ENCODE measurements at regions not wholly inside any gene's neighbourhood (a gene's known extent, or its start where the extent isn't known, plus 50 kb on each side); places are given as distances from the start of the nearest gene placed in this dataset.

GRCh38 chr12:70994217-70994788 lies 73.8 kb upstream of the PTPRR start:
- peak; percentile 33 for DNase-seq
- H2BK15ac ChIP-seq (ENCODE audit: low read depth, poor library complexity, severe bottlenecking): no peak overlapping the region
- H3K27me3 ChIP-seq (ENCODE audit: control insufficient read depth in 1 of 2, insufficient read depth in 1 of 2, low read length in 2 of 2): no peaks in the 10 kb centered on the region
- no peak overlapping the region for H2AK5ac ChIP-seq (ENCODE audit: low read length, severe bottlenecking)
- no peak overlapping the region for H3K4ac ChIP-seq (ENCODE audit: low read depth in 1 of 2, low read length in 2 of 2)
- no peak overlapping the region for H3K27ac ChIP-seq (ENCODE audit: low read length, poor library complexity, severe bottlenecking)
- H2AFZ ChIP-seq (ENCODE audit: low read depth, low read length): no peak overlapping the region
- no peak overlapping the region for H2BK120ac ChIP-seq (ENCODE audit: low read depth, low read length)
- H3K79me1 ChIP-seq (replicated peaks; ENCODE audit: low read length, poor library complexity, severe bottlenecking): no peaks in the 10 kb centered on the region
- H2BK5ac ChIP-seq (ENCODE audit: low read depth, low read length, poor library complexity, severe bottlenecking): no peak overlapping the region
- H3K9ac ChIP-seq (ENCODE audit: low read length): peak overlapping the region; percentile 49
- H3K4me3 ChIP-seq (ENCODE audit: insufficient read depth in 1 of 2, low read depth in 1 of 2, low read length in 2 of 2): peak overlapping the region in 1 of 2 experiments; percentile 14
- no peaks in the 10 kb centered on the region for H3K9me3 ChIP-seq (ENCODE audit: control insufficient read depth, low read length)
- no peaks in the 10 kb centered on the region for H3K36me3 ChIP-seq (ENCODE audit: control insufficient read depth in 1 of 2, insufficient read depth in 2 of 2, low read depth in 1 of 2, low read length in 2 of 2)
- no peak overlapping the region for H4K8ac ChIP-seq (ENCODE audit: low read length)
- no peak overlapping the region for H3K18ac ChIP-seq (ENCODE audit: low read depth in 1 of 2, low read length in 2 of 2)
- peaks cover 2% of the 10 kb centered on the region for H3K4me1 ChIP-seq (ENCODE audit: control insufficient read depth, insufficient read depth, low read depth, low read length)
- no peak overlapping the region for H2BK12ac ChIP-seq (ENCODE audit: low read length in 2 of 2)
- no peak overlapping the region for H3K14ac ChIP-seq (ENCODE audit: low read length in 2 of 2)
- WGBS: 90% methylated on average over 4 of the region's 5 CpGs
- no peak overlapping the region for H3K23ac ChIP-seq (ENCODE audit: low read length in 2 of 2)
- H3K4me2 ChIP-seq (ENCODE audit: low read length, poor library complexity, severe bottlenecking): no peak overlapping the region
- no peak overlapping the region for H4K91ac ChIP-seq (ENCODE audit: low read length)

- DNase-seq: no peak
- H4K8ac ChIP-seq (ENCODE audit: low read length): no peak overlapping the region
- H3K14ac ChIP-seq (ENCODE audit: low read length in 2 of 2): no peak overlapping the region
- H2BK15ac ChIP-seq (ENCODE audit: low read depth, poor library complexity, severe bottlenecking): no peak overlapping the region
- no peak overlapping the region for H2BK120ac ChIP-seq (ENCODE audit: low read depth, low read length)
- H3K79me1 ChIP-seq (replicated peaks; ENCODE audit: low read length, poor library complexity, severe bottlenecking): no peaks in the 10 kb centered on the region
- no peak overlapping the region for H3K23ac ChIP-seq (ENCODE audit: low read length in 2 of 2)
- no peak overlapping the region for H3K18ac ChIP-seq (ENCODE audit: low read depth in 1 of 2, low read length in 2 of 2)
- no peak overlapping the region for H2BK5ac ChIP-seq (ENCODE audit: low read depth, low read length, poor library complexity, severe bottlenecking)
- H3K36me3 ChIP-seq (ENCODE audit: control insufficient read depth in 1 of 2, insufficient read depth in 2 of 2, low read depth in 1 of 2, low read length in 2 of 2): no peaks in the 10 kb centered on the region
- no peaks in the 10 kb centered on the region for H3K4me1 ChIP-seq (ENCODE audit: control insufficient read depth, insufficient read depth, low read depth, low read length)
- H3K9me3 ChIP-seq (ENCODE audit: control insufficient read depth, low read length): no peaks in the 10 kb centered on the region
- H4K91ac ChIP-seq (ENCODE audit: low read length): no peak overlapping the region
- no peak overlapping the region for H2BK12ac ChIP-seq (ENCODE audit: low read length in 2 of 2)
- no peaks in the 10 kb centered on the region for H3K27me3 ChIP-seq (ENCODE audit: control insufficient read depth in 1 of 2, insufficient read depth in 1 of 2, low read length in 2 of 2)
- H3K9ac ChIP-seq (ENCODE audit: low read length): no peak overlapping the region
- H3K4ac ChIP-seq (ENCODE audit: low read depth in 1 of 2, low read length in 2 of 2): no peak overlapping the region
- no peak overlapping the region for H3K4me3 ChIP-seq (ENCODE audit: insufficient read depth in 1 of 2, low read depth in 1 of 2, low read length in 2 of 2)
- H3K4me2 ChIP-seq (ENCODE audit: low read length, poor library complexity, severe bottlenecking): no peak overlapping the region
- WGBS: 80% methylated on average over 1 of the region's 2 CpGs
- no peak overlapping the region for H3K27ac ChIP-seq (ENCODE audit: low read length, poor library complexity, severe bottlenecking)
- no peak overlapping the region for H2AK5ac ChIP-seq (ENCODE audit: low read length, severe bottlenecking)
- H2AFZ ChIP-seq (ENCODE audit: low read depth, low read length): no peak overlapping the region
Observed at GRCh38 chr12:70989232-70989631, 68.7 kb upstream of the PTPRR start.

GRCh38 chr12:70985850-70986249 lies 65.3 kb upstream of the PTPRR start:
- no peak overlapping the region for H2BK5ac ChIP-seq (ENCODE audit: low read depth, low read length, poor library complexity, severe bottlenecking)
- no peak overlapping the region for H3K23ac ChIP-seq (ENCODE audit: low read length in 2 of 2)
- H3K4me3 ChIP-seq (ENCODE audit: insufficient read depth in 1 of 2, low read depth in 1 of 2, low read length in 2 of 2): no peak overlapping the region
- H4K91ac ChIP-seq (ENCODE audit: low read length): no peak overlapping the region
- no peak for DNase-seq
- H3K18ac ChIP-seq (ENCODE audit: low read depth in 1 of 2, low read length in 2 of 2): no peak overlapping the region
- H3K14ac ChIP-seq (ENCODE audit: low read length in 2 of 2): no peak overlapping the region
- H3K79me1 ChIP-seq (replicated peaks; ENCODE audit: low read length, poor library complexity, severe bottlenecking): no peaks in the 10 kb centered on the region
- no peak overlapping the region for H2AK5ac ChIP-seq (ENCODE audit: low read length, severe bottlenecking)
- H3K9ac ChIP-seq (ENCODE audit: low read length): peak overlapping the region; percentile 39
- peaks cover 4% of the 10 kb centered on the region for H3K4me1 ChIP-seq (ENCODE audit: control insufficient read depth, insufficient read depth, low read depth, low read length)
- H3K27me3 ChIP-seq (ENCODE audit: control insufficient read depth in 1 of 2, insufficient read depth in 1 of 2, low read length in 2 of 2): no peaks in the 10 kb centered on the region
- no peak overlapping the region for H4K8ac ChIP-seq (ENCODE audit: low read length)
- H2BK120ac ChIP-seq (ENCODE audit: low read depth, low read length): no peak overlapping the region
- no peak overlapping the region for H2AFZ ChIP-seq (ENCODE audit: low read depth, low read length)
- no peaks in the 10 kb centered on the region for H3K36me3 ChIP-seq (ENCODE audit: control insufficient read depth in 1 of 2, insufficient read depth in 2 of 2, low read depth in 1 of 2, low read length in 2 of 2)
- no peaks in the 10 kb centered on the region for H3K9me3 ChIP-seq (ENCODE audit: control insufficient read depth, low read length)
- no peak overlapping the region for H3K27ac ChIP-seq (ENCODE audit: low read length, poor library complexity, severe bottlenecking)
- H2BK15ac ChIP-seq (ENCODE audit: low read depth, poor library complexity, severe bottlenecking): no peak overlapping the region
- H2BK12ac ChIP-seq (ENCODE audit: low read length in 2 of 2): no peak overlapping the region
- H3K4ac ChIP-seq (ENCODE audit: low read depth in 1 of 2, low read length in 2 of 2): no peak overlapping the region
- 76% methylated on average over 1 of the region's 1 CpG for WGBS
- H3K4me2 ChIP-seq (ENCODE audit: low read length, poor library complexity, severe bottlenecking): no peak overlapping the region

GRCh38 chr12:70983692-70984091 lies 63.2 kb upstream of the PTPRR start:
- Histone ChIP-seq H3K27me3 (ENCODE audit: control insufficient read depth in 1 of 2, insufficient read depth in 1 of 2, low read length in 2 of 2) (no peaks in the 10 kb centered on the region), H3K36me3 (ENCODE audit: control insufficient read depth in 1 of 2, insufficient read depth in 2 of 2, low read depth in 1 of 2, low read length in 2 of 2) (no peaks in the 10 kb centered on the region), H2BK15ac (ENCODE audit: low read depth, poor library complexity, severe bottlenecking) (no peak overlapping the region), H2BK120ac (ENCODE audit: low read depth, low read length) (no peak overlapping the region), H3K27ac (ENCODE audit: low read length, poor library complexity, severe bottlenecking) (peak overlapping the region; percentile 90), H3K14ac (ENCODE audit: low read length in 2 of 2) (no peak overlapping the region), H4K91ac (ENCODE audit: low read length) (no peak overlapping the region), H2AFZ (ENCODE audit: low read depth, low read length) (no peak overlapping the region), H3K4me3 (ENCODE audit: insufficient read depth in 1 of 2, low read depth in 1 of 2, low read length in 2 of 2) (no peak overlapping the region), H3K4me2 (ENCODE audit: low read length, poor library complexity, severe bottlenecking) (peak overlapping the region; percentile 50), H3K9ac (ENCODE audit: low read length) (no peak overlapping the region), H3K4ac (ENCODE audit: low read depth in 1 of 2, low read length in 2 of 2) (peak overlapping the region in 1 of 2 experiments; percentile 41), H2AK5ac (ENCODE audit: low read length, severe bottlenecking) (peak overlapping the region; percentile 84), H2BK5ac (ENCODE audit: low read depth, low read length, poor library complexity, severe bottlenecking) (peak overlapping the region; percentile 82), H3K79me1 (replicated peaks; ENCODE audit: low read length, poor library complexity, severe bottlenecking) (no peaks in the 10 kb centered on the region), H3K9me3 (ENCODE audit: control insufficient read depth, low read length) (no peaks in the 10 kb centered on the region), H4K8ac (ENCODE audit: low read length) (no peak overlapping the region), H3K18ac (ENCODE audit: low read depth in 1 of 2, low read length in 2 of 2) (no peak overlapping the region), H3K4me1 (ENCODE audit: control insufficient read depth, insufficient read depth, low read depth, low read length) (peaks cover 4% of the 10 kb centered on the region), H2BK12ac (ENCODE audit: low read length in 2 of 2) (no peak overlapping the region), H3K23ac (ENCODE audit: low read length in 2 of 2) (no peak overlapping the region)
- peak; percentile 24 for DNase-seq
- WGBS: 68% methylated on average over 3 of the region's 4 CpGs

Measured in mesenchymal stem cell (in vitro differentiated cells and primary cell).